Activated CD4-positive, alpha-beta T cell treated with anti-CD3 and anti-CD28 coated beads, Interleukin-2, amount 50 U/mL, for 1 hour (primary cell): ENCODE measurements at regions not wholly inside any gene's neighbourhood (a gene's known extent, or its start where the extent isn't known, plus 50 kb on each side); places are given as distances from the start of the nearest gene placed in this dataset.

Source experiments
- DNase-seq: peaks from one replicate; pipeline ENCODE4 v3.0.0-alpha.2; 2020

- no peak for DNase-seq
Observed at GRCh38 chr13:75231235-75231634, 250.7 kb downstream of the TBC1D4 start.

- no peak for DNase-seq
Observed at GRCh38 chr13:75226733-75227435, 255.1 kb downstream of the TBC1D4 start.

GRCh38 chr13:75226092-75226491, 255.9 kb downstream of the TBC1D4 start:
- DNase-seq = no peak

- no peak for DNase-seq
Observed at GRCh38 chr13:75225288-75226032, 256.5 kb downstream of the TBC1D4 start.

DNA sequence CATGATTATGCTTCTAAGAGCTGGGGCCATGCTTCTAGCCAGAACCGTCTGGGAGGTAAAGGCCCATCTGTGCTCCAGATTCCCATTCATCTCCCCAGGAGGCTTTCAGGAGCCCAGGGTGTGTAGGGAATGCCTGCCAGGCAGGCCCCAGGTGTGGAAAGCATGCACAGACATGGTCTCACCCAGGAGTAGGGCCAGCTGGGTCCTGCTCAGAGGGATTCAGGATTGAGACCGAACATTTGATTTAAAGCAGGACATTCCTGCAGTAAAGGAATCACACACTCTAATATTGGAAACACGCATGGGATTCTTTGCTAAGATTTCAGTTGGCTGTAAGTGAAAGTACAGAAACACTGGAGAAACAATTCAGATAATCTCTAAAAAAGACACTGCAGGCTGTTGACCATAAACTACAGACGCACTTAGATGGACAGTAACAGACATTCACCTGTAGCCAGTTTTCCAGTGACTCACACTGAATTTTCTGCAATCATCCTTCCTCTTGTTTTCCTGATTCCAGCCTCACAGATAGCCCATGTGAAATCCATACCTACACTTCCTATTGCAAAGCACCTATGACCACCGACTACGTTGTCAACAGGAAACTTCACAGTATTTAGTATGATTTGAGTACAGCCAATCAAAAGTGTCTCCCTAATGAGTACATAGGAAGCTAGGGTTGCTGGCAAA, 257.8 kb downstream of the TBC1D4 start:
- DNase-seq = no peak

DNA sequence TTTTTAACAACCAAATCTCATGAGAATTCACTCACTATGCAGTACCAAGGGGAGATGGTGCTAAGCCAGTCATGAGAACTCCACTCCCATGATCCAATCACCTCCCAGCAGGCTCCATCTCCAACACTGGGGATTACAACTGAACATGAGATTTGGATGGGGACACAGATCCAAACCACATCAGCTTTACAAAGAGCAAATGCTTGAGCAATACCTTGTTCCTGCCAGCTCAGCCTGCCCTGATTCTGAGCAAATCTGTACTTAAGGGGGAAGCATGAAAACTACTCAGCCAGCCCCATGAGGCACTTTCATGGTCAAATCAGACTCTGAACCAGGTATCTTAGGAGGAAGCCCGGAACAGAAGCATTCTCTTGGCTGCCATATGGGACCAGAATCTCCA, 259.9 kb downstream of the TBC1D4 start:
- DNase-seq = no peak

DNA sequence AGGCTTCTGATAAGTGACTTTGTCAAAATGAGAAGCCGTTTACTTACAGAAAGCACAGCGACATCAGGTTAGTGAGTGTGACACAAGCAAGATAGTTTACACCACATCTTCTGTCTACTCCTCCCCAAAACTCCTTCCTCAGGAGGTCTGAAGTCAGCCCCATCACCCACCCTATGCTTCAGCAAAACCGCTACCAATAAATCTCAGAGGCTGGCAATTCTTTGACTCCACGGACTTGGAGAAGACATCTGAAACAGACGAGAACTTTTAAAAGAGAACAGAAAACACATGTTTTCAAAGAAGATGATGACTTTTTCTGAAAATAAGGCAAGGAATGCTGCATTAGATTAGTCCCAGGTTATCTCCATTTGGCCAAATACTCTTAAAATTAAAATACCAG, 261.1 kb downstream of the TBC1D4 start:
- no peak for DNase-seq

- DNase-seq = no peak
Observed at GRCh38 chr13:75220238-75220542, 261.8 kb downstream of the TBC1D4 start.

- DNase-seq = peak; percentile 85
Observed at GRCh38 chr13:75219479-75220237, 262.3 kb downstream of the TBC1D4 start.

DNA sequence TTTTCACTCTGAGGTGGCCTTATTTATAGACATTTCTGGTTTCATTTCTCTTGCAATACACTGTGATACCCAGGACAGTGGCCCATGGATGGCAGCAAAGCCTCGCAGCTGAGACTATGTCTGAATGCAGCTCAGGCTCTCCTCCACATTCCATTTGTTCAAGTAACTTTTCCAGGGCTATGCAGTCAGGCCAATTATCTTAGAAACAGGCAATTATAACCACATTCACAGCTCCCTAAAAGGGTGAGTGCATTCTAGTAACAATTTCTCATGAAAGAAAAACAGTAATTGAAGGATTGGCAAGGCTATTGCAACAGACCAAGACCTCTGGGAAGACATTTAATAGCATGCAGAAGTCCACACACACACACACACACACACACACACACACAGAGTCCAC, 264.0 kb downstream of the TBC1D4 start:
- DNase-seq = no peak

- no peak for DNase-seq
Observed at GRCh38 chr13:75216038-75216437, 265.9 kb downstream of the TBC1D4 start.

- DNase-seq = no peak
Observed at GRCh38 chr13:75214846-75215245, 267.1 kb downstream of the TBC1D4 start.

DNA sequence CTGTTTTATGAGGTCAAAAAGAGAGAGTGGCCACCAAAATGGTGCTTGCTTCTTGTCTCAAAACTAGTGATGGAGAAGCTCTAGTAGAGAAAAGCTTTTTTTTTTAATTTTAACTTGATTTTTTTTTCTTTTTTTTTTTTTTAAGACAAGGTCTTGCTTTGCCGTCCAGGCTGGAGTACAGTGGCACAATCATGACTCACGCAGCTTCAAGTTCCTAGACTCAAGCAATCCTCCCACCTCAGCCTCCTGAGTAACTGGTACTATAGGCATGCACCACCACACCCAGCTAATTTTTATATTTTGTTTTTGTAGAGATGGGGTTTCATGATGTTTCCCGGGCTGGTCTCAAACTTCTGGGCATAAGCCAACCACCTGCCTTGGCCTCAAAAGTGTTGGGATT, 279.0 kb downstream of the TBC1D4 start:
- no peak for DNase-seq

DNA sequence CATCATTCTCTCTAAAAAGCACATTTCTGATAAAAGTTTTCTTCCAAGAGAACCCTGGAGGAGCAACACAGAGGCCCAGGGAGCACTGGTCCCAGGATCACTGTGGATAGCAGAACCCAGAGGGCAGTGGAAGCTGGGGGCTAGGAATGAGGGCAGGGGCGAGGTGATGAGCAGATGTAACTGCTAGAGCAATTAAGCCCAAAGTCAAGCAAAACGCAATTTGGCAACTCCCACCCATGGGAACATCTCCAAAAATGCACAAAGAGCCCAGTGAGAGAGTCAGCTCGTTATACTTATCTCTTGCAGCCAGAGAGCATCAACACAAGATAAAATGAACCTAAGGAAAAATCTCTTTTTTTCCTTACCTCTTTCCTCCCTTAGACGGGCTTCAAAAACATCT, 284.2 kb downstream of the TBC1D4 start:
- no peak for DNase-seq

DNA sequence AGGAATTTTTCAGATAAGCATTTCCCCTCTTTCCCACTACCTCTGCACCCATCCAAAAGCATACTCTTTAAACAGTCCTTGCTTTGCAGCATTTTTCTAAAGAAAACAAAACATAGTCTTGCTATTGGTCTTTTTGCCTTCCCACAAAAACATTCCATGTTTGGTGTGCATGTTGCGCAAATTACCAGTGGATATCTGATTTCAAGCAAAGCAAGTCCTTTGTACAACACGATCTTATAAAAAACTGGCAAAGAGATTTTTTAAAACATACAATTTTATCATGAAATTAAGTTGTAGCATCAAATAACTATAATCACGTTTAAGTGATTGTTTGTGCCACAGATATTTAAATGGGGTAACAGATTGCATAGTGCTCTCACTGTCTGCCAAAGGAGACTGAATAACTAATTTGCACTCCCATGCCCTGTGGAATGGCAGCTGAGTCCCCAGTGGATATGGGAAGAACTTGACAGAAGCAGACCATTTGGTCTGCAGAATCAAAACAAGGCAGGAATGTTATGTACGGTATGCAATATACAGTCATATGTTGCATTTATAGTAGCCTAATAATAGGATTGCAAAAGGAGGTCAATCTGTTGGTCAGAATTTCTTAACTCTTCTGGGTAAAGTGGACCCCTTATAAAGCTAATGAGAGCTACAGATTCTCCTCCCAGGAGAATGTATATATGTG, 285.7 kb downstream of the TBC1D4 start:
- no peak for DNase-seq

DNA sequence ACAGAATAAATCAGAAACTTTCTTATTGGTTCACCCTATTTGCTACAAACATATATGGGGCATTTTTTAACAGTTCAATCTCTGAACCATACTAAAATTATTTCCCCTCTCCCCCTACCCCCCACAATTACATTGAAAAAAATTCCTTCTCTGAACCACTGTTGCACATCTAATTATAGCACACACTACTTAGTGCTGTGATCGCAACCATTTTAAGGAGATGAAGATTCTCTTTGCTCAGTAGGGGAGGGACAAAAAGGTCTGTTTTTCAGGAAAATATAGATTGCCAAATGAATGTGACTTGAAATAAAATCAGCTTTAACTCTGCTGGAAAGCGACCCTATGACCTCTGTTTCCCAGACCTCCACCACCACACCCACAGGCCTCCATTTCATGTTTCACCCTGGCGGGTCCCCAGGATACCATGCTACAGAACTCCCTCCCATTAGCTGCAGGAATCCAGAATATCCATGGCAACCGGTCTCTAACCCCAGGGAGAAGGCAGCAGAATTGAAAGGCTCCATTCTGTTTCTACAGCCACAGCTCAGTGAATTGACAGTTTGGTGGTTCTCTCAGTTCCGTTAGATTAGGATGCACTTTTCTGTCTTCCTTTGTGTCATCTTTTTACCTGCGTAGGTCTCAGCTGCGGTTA, 286.3 kb downstream of the TBC1D4 start:
- DNase-seq = no peak

- no peak for DNase-seq
Observed at GRCh38 chr13:75194717-75195462, 287.1 kb downstream of the TBC1D4 start.

- DNase-seq = no peak
Observed at GRCh38 chr13:75186379-75186778, 295.6 kb downstream of the TBC1D4 start.

DNA sequence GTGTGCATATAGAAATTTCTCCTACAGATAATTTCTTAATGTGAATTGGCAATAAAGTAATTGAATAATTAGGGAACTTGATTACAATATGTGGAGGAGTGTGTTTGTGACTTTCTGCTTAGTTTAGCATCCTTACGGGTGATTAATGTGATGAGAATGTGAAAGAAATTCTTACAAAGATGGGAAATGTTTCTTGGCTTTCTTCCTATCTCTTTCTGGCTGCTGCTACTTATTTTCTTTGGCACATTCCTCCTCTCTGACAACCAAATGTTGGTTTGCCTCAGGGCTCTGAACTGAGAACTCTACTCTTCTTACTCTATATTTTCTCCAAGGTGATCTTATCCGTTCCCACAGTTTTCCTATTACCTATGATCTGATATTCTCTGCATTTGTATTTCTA, 300.1 kb downstream of the TBC1D4 start:
- no peak for DNase-seq

DNA sequence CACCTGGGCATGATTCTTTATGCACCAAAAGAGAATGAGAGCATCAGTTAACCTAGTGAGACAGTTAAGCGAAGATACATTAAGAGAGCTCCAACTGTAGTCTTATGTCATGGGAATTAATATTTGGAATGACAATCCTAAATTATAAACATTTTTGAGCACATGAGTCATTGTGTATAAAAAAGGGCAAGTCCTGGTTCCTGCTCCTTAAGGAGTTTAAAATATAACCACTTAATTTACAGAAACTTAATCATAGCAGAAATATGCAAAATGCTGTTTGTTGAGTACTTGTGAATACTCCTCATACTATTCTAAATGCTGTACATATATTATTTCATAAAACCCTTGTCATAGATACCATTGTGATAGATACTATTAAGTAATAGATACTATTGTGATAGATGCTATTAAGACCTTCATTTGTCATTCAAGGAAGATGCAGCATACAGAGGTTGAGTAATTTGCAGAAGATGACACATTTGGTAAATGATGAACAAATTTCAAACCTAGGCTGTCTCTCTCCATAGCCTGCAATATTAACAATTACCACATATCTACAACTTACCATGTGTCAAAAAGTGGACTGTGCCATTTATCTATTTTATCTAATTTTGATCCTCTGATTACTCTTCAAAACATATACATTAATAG, 301.0 kb downstream of the TBC1D4 start:
- no peak for DNase-seq

DNA sequence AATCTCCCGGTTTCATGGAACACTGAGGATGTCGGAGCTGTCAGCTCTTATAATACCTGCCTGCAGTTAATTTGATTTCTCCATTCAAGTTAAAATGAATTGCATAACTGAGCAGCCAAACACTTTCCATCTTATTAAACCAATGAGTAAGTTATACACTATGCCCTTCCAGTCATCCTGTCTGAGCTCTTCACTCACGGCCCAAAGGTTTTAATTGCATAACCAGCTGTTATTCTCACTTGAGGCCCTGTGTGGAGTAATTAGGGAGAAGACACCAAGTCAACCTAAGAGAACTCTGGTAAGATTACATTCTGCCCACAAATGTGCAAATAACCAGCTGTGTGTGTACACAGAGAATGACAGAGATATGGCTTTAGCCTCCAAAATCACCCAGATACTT, 303.5 kb downstream of the TBC1D4 start:
- DNase-seq = no peak
